ENCODE measurements at regions not wholly inside any gene's neighbourhood (a gene's known extent, or its start where the extent isn't known, plus 50 kb on each side); places are given as distances from the start of the nearest gene placed in this dataset.

GRCh38 chr19:28416245-28416644 lies 796.7 kb downstream of the UQCRFS1 start:
- DNase-seq (no peak), ATAC-seq (no peak)
- intact Hi-C loops (cut with DNase I) = no loop called here
- Histone ChIP-seq H3K27ac (no peak overlapping the region), H3K4me3 (no peak overlapping the region), H3K9me3 (no peaks in the 10 kb centered on the region), H3K36me3 (no peaks in the 10 kb centered on the region), H3K27me3 (peaks cover 0 to 4% (median 0%) of the 10 kb centered on the region in 9 donors), H3K4me1 (no peaks in the 10 kb centered on the region)
- 90 to 94% (median 93%) methylated on average over 1 of the region's 1 CpG for WGBS, 4 donors
- TF ChIP-seq CTCF (IDR thresholded peaks at IDR 0.05) (no peak), POLR2A (IDR thresholded peaks at IDR 0.05) (no peak)

GRCh38 chr19:28414748-28415147 lies 798.2 kb downstream of the UQCRFS1 start:
- Histone ChIP-seq H3K4me3 (no peak overlapping the region), H3K36me3 (no peaks in the 10 kb centered on the region), H3K27ac (no peak overlapping the region), H3K9me3 (no peaks in the 10 kb centered on the region), H3K27me3 (peaks cover 0 to 3% (median 0%) of the 10 kb centered on the region in 9 donors), H3K4me1 (no peaks in the 10 kb centered on the region)
- TF ChIP-seq POLR2A (IDR thresholded peaks at IDR 0.05) (no peak), CTCF (IDR thresholded peaks at IDR 0.05) (no peak)
- 58 to 68% (median 64%) methylated on average over 3 of the region's 3 CpGs for WGBS, 4 donors
- DNase-seq = no peak
- intact Hi-C loops (cut with DNase I) = no loop called here
- no peak for ATAC-seq

- TF ChIP-seq POLR2A (IDR thresholded peaks at IDR 0.05) (no peak), CTCF (IDR thresholded peaks at IDR 0.05) (no peak)
- H3K36me3 ChIP-seq = no peaks in the 10 kb centered on the region
- no peak overlapping the region for H3K4me3 ChIP-seq
- H3K9me3 ChIP-seq = no peaks in the 10 kb centered on the region
- H3K4me1 ChIP-seq = no peaks in the 10 kb centered on the region
- DNase-seq (no peak), ATAC-seq (no peak)
- peaks cover 0 to 18% (median 5%) of the 10 kb centered on the region in 9 donors for H3K27me3 ChIP-seq
- 54 to 61% (median 60%) methylated on average over 3 to 5 of the region's 5 CpGs for WGBS, 4 donors
- intact Hi-C loops (cut with DNase I) = no loop called here
- no peak overlapping the region for H3K27ac ChIP-seq
Measured at GRCh38 chr19:28409859-28410258, 803.1 kb downstream of the UQCRFS1 start.

- no peak for TF ChIP-seq POLR2A (IDR thresholded peaks at IDR 0.05)
- no peak for TF ChIP-seq CTCF (IDR thresholded peaks at IDR 0.05)
- no peaks in the 10 kb centered on the region for H3K4me1 ChIP-seq
- H3K36me3 ChIP-seq = no peaks in the 10 kb centered on the region
- H3K9me3 ChIP-seq = no peaks in the 10 kb centered on the region
- H3K27ac ChIP-seq = no peak overlapping the region
- WGBS, 4 donors = 37 to 59% (median 54%) methylated on average over 2 of the region's 2 CpGs
- no peak for ATAC-seq
- no peak for DNase-seq
- H3K27me3 ChIP-seq = peaks cover 0 to 38% (median 5%) of the 10 kb centered on the region in 9 donors
- intact Hi-C loops (cut with DNase I) = no loop called here
- H3K4me3 ChIP-seq = no peak overlapping the region
Measured at GRCh38 chr19:28406966-28407365, 806.0 kb downstream of the UQCRFS1 start.

Data from heart left ventricle (tissue), 16 donors.